ENCODE measurements at regions not wholly inside any gene's neighbourhood (a gene's known extent, or its start where the extent isn't known, plus 50 kb on each side); places are given as distances from the start of the nearest gene placed in this dataset.

DNA sequence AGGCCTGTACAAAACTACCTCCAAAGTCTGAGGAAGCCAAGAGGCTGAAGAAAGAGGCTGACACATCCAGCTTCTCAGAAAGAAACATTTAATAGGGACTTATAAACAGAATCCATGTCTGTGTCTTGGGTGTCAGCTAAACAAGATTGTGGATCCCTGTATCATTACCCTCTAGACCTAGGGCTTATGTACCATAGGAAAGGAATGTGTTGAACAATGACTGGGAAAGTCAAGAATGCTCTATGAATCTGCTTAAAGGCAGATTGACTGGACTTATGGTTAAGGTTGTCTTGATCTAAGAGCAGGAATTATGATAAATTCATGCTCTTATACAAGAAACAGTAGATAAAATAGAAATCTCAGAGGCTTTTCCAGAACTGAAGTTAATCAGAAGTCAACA, 335.7 kb upstream of the RPS23 start:
- no peaks in the 10 kb centered on the region for H3K27me3 ChIP-seq (ENCODE audit: control insufficient read depth in 3 of 3, insufficient read depth in 3 of 3, low read length in 2 of 3)
- DNase-seq (no peak), ATAC-seq (ENCODE audit: insufficient read depth, low FRiP score) (no peak)
- H3K27ac ChIP-seq (ENCODE audit: low read depth in 1 of 2, low read length in 1 of 2), result no peak overlapping the region
- H3K4me1 ChIP-seq (ENCODE audit: control insufficient read depth in 5 of 5, insufficient read depth in 5 of 5, low read length in 5 of 5), result no peaks in the 10 kb centered on the region
- no peaks in the 10 kb centered on the region for H3K9me3 ChIP-seq (ENCODE audit: control insufficient read depth in 4 of 4, insufficient read depth in 3 of 4, low read length in 3 of 4)
- no peaks in the 10 kb centered on the region for H3K36me3 ChIP-seq (ENCODE audit: control insufficient read depth in 4 of 4, insufficient read depth in 4 of 4, low read length in 4 of 4)
- no peak for TF ChIP-seq CTCF (IDR thresholded peaks at IDR 0.05; ENCODE audit: control extremely low read depth, extremely low read depth)
- no peak overlapping the region for H3K4me3 ChIP-seq
- no peak overlapping the region for H3K9ac ChIP-seq (ENCODE audit: insufficient read depth in 1 of 2, low read length in 2 of 2)

DNA sequence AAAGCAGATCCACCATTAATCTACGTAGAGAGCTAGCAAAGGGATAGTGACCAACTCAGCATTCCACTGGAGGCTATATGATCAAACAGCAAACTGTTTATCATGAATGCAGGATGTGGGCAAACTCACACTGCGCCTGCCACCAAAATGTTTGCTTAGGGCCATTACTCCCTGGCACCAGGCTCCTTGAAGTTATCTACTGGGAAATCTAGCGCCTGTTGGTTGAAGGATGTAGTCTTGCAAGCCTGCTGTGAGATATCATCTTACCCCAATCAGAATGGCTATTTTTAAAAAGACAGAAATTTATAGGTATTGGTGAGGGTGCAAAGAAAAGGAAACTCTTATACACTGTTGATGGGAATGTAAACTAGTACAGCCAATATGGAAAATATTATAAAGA, 332.5 kb upstream of the RPS23 start:
- no peaks in the 10 kb centered on the region for H3K36me3 ChIP-seq (ENCODE audit: control insufficient read depth in 4 of 4, insufficient read depth in 4 of 4, low read length in 4 of 4)
- WGBS, 2 donors, result 91 to 92% methylated on average over 3 of the region's 3 CpGs
- no peak for TF ChIP-seq CTCF (IDR thresholded peaks at IDR 0.05; ENCODE audit: control extremely low read depth, extremely low read depth)

DNA sequence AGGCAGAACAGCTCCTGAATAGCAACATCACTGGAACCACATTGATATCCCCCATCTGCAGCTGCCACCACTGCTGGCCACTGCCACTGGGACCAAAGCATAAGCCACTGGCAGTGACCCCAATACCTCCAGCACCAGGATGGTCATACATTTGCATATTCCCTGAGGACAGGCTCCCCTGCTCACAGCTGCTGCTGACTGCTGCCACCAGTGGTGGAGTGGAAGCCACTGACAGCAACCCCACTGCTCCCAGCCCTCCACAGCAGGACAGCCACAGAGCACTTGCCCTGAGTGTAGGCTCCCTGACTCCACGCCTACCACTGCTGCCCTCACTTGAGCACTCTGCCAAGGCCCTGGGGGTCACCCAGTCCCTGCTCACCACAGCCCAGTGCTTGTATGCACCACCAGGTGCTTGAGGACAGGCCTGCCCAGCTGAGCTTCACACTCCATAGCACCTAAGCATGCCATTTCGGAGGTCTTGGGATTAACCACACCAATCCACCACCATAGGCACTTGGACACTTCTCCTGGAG, 327.4 kb upstream of the RPS23 start:
- H3K36me3 ChIP-seq (ENCODE audit: control insufficient read depth in 4 of 4, insufficient read depth in 4 of 4, low read length in 4 of 4), result no peaks in the 10 kb centered on the region
- no peaks in the 10 kb centered on the region for H3K4me1 ChIP-seq (ENCODE audit: control insufficient read depth in 5 of 5, insufficient read depth in 5 of 5, low read length in 5 of 5)
- no peak overlapping the region for H3K4me3 ChIP-seq
- no peak overlapping the region for H3K27ac ChIP-seq (ENCODE audit: low read depth in 1 of 2, low read length in 1 of 2)
- DNase-seq, result no peak
- no peak for TF ChIP-seq CTCF (IDR thresholded peaks at IDR 0.05; ENCODE audit: control extremely low read depth, extremely low read depth)
- ATAC-seq (ENCODE audit: insufficient read depth, low FRiP score), result no peak
- H3K9ac ChIP-seq (ENCODE audit: insufficient read depth in 1 of 2, low read length in 2 of 2), result no peak overlapping the region
- peaks cover 0 to 7% (median 0%) of the 10 kb centered on the region in 4 donors for H3K9me3 ChIP-seq (ENCODE audit: control insufficient read depth in 4 of 4, insufficient read depth in 3 of 4, low read length in 3 of 4)
- WGBS, 2 donors, result 90 to 97% methylated on average over 2 of the region's 2 CpGs
- H3K27me3 ChIP-seq (ENCODE audit: control insufficient read depth in 3 of 3, insufficient read depth in 3 of 3, low read length in 2 of 3), result no peaks in the 10 kb centered on the region

More for the DNA sequence above, 332.5 kb upstream of the RPS23 start:
- H3K9me3 ChIP-seq (ENCODE audit: control insufficient read depth in 4 of 4, insufficient read depth in 3 of 4, low read length in 3 of 4), result peaks cover 0 to 5% (median 0%) of the 10 kb centered on the region in 4 donors
- H3K27ac ChIP-seq (ENCODE audit: low read depth in 1 of 2, low read length in 1 of 2), result no peak overlapping the region
- no peak overlapping the region for H3K4me3 ChIP-seq
- H3K27me3 ChIP-seq (ENCODE audit: control insufficient read depth in 3 of 3, insufficient read depth in 3 of 3, low read length in 2 of 3), result no peaks in the 10 kb centered on the region
- DNase-seq (no peak), ATAC-seq (ENCODE audit: insufficient read depth, low FRiP score) (no peak)
- no peak overlapping the region for H3K9ac ChIP-seq (ENCODE audit: insufficient read depth in 1 of 2, low read length in 2 of 2)
- H3K4me1 ChIP-seq (ENCODE audit: control insufficient read depth in 5 of 5, insufficient read depth in 5 of 5, low read length in 5 of 5), result no peaks in the 10 kb centered on the region
